HepG2 (cell line): ENCODE measurements at regions not wholly inside any gene's neighbourhood (a gene's known extent, or its start where the extent isn't known, plus 50 kb on each side); places are given as distances from the start of the nearest gene placed in this dataset.

Experiments
- ATAC-seq: fragments of 200-7000 bp; cut with Tn5 transposase; 3 replicates; pipeline ENCODE4 v1.9.1; 2020; ENCODE audit warnings: mild to moderate bottlenecking, moderate library complexity
- BruUV-seq: library from RNA; stranded (reverse); fragments of 400-500 nt; replicated peaks from 2 replicates; lab custom pipeline; 2021; lab: Mats Ljungman, UMichigan
- CTCF ChIA-PET: fragments of 300-600 bp; formaldehyde crosslinking; extraction: SDS; loops from one replicate; lab custom pipeline; 2021; ENCODE audit warnings: low total read pairs, inconsistent platforms, low intra/inter-chr PET ratio; lab: Yijun Ruan, JAX
- POLR2A ChIA-PET: fragments of 350-600 bp; sonication (Branson Sonifier 250); formaldehyde crosslinking; loops from one replicate; lab custom pipeline; 2020; ENCODE audit warnings: antibody characterized with exemption, inconsistent platforms; lab: Yijun Ruan, JAX
- DNase-seq: peaks from one replicate; pipeline ENCODE4 v3.0.0-alpha.2; 2015; ENCODE audit warnings: low spot score
- FAIRE-seq: peaks from 3 replicates; lab custom pipeline; 2011; peaks lifted over from hg19 to GRCh38; lab: Jason Lieb, UNC
- H2AFZ ChIP-seq: one replicate; pipeline ENCODE4 v1.6.1; 2011; ENCODE audit warnings: low read length, inconsistent platforms
- H3K27ac ChIP-seq: fragments of 300-600 bp; 3 replicates; pipeline ENCODE4 v1.8.0; 2011; ENCODE audit warnings: mixed run types, mild to moderate bottlenecking, mixed read lengths, low read length, inconsistent platforms; ENCODE audit not compliant: insufficient read depth; ENCODE audit errors: extremely low read length
- H3K27me3 ChIP-seq, 2 experiments: fragments of 200-600 bp in 1 of 2; 2 replicates in 1 of 2; 3 replicates in 1 of 2; pipeline versions ENCODE4 v1.6.0 to v1.8.0; 2011; ENCODE audit warnings: low read length in 2 of 2, mild to moderate bottlenecking in 2 of 2, moderate library complexity in 2 of 2, inconsistent platforms in 1 of 2; ENCODE audit not compliant: insufficient read depth in 2 of 2, control insufficient read depth in 1 of 2
- H3K36me3 ChIP-seq, 2 experiments: fragments of 200-600 bp in 1 of 2; replicated peaks in 1 of 2; 2 replicates in 1 of 2; 3 replicates in 1 of 2; pipeline versions ENCODE4 v1.5.1 to v1.8.0; 2011; ENCODE audit warnings: low read length in 2 of 2, inconsistent platforms in 1 of 2; ENCODE audit not compliant: insufficient read depth in 2 of 2, control insufficient read depth in 1 of 2
- H3K4me1 ChIP-seq: 2 replicates; pipeline ENCODE4 v1.5.1; 2012; ENCODE audit warnings: low read length, inconsistent platforms; ENCODE audit not compliant: insufficient read depth
- H3K4me2 ChIP-seq: 2 replicates; pipeline ENCODE4 v1.6.0; 2011; ENCODE audit warnings: low read depth, low read length, inconsistent platforms
- H3K4me3 ChIP-seq, 3 experiments: fragments of 200-600 bp in 1 of 3; sonication (generic), shearing (Covaris generic) in 1 of 3; replicated peaks in 1 of 3; 2 replicates each; pipeline ENCODE4 v1.5.1; 2011 to 2016; ENCODE audit warnings: low read length in 3 of 3, inconsistent platforms in 2 of 3, low read depth in 2 of 3, mild to moderate bottlenecking in 2 of 3, control low read depth in 1 of 3, mixed read lengths in 1 of 3; ENCODE audit not compliant: insufficient read depth in 1 of 3
- H3K79me2 ChIP-seq: one replicate; pipeline ENCODE4 v1.6.1; 2011; ENCODE audit warnings: low read length, inconsistent platforms; ENCODE audit not compliant: insufficient read depth
- H3K9ac ChIP-seq: 2 replicates; pipeline ENCODE4 v1.6.0; 2011; ENCODE audit warnings: mild to moderate bottlenecking, low read depth, low read length, inconsistent platforms; ENCODE audit not compliant: insufficient read depth
- H3K9me3 ChIP-seq: 2 replicates; pipeline ENCODE4 v1.5.1; 2012; ENCODE audit warnings: mild to moderate bottlenecking, low read length
- H4K20me1 ChIP-seq: 2 replicates; pipeline ENCODE4 v1.6.0; 2011; ENCODE audit warnings: inconsistent platforms, mild to moderate bottlenecking, low read length, moderate library complexity; ENCODE audit not compliant: insufficient read depth
- KAT2B ChIP-seq: fragments of 150-350 bp; IDR thresholded peaks from 2 replicates; pipeline ENCODE4 v1.6.1; 2014; ENCODE audit warnings: low read depth, low read length, borderline replicate concordance
- PRDM4 ChIP-seq: sonication (generic); formaldehyde crosslinking; IDR thresholded peaks from 2 replicates; pipeline ENCODE4 v1.9.0; 2021; ENCODE audit warnings: missing genetic modification reagents, borderline replicate concordance
- RARA ChIP-seq: IDR thresholded peaks from 2 replicates; pipeline ENCODE4 v1.6.1; 2016; ENCODE audit warnings: missing genetic modification reagents, missing compliant biosample characterization
- RNF2 ChIP-seq: fragments of 450-650 bp; conservative IDR thresholded peaks from 2 replicates; pipeline ENCODE4 v1.6.1; 2016; ENCODE audit warnings: low read depth
- SAFB2 ChIP-seq: sonication (generic); formaldehyde crosslinking; IDR thresholded peaks from 2 replicates; pipeline ENCODE4 v1.5.1; 2020; ENCODE audit warnings: missing genetic modification reagents, low read depth, mild to moderate bottlenecking, borderline replicate concordance
- SOX13 ChIP-seq, 3 experiments: fragments of 450-650 bp in 1 of 3; sonication (generic) in 1 of 3; formaldehyde crosslinking in 1 of 3; IDR thresholded peaks in 2 of 3; conservative IDR thresholded peaks in 1 of 3; 2 replicates each; pipeline versions ENCODE4 v1.5.0 to v1.6.1; 2016 to 2020; ENCODE audit warnings: antibody characterized with exemption in 1 of 3, mild to moderate bottlenecking in 1 of 3, missing compliant biosample characterization in 1 of 3, missing genetic modification reagents in 1 of 3, moderate library complexity in 1 of 3
- THYN1 ChIP-seq: sonication (generic); formaldehyde crosslinking; IDR thresholded peaks from 2 replicates; pipeline ENCODE4 v1.8.1; 2023; ENCODE audit warnings: low read depth, mild to moderate bottlenecking, moderate library complexity, missing genetic modification reagents, borderline replicate concordance
- ZBTB37 ChIP-seq: sonication (generic); formaldehyde crosslinking; IDR thresholded peaks from 2 replicates; pipeline ENCODE4 v1.4.0; 2020; ENCODE audit warnings: mild to moderate bottlenecking, missing genetic modification reagents
- ZNF20 ChIP-seq: sonication (generic); formaldehyde crosslinking; IDR thresholded peaks from 2 replicates; pipeline ENCODE4 v1.4.0; 2020; ENCODE audit warnings: mild to moderate bottlenecking, moderate library complexity, missing genetic modification reagents
- ZNF275 ChIP-seq: sonication (generic); formaldehyde crosslinking; IDR thresholded peaks from 2 replicates; pipeline ENCODE4 v1.8.0; 2022; ENCODE audit warnings: missing genetic modification reagents, mild to moderate bottlenecking, inconsistent platforms, borderline replicate concordance
- ZNF674 ChIP-seq: sonication (generic); formaldehyde crosslinking; IDR thresholded peaks from 2 replicates; pipeline ENCODE4 v1.5.0; 2020; ENCODE audit warnings: low read depth, mild to moderate bottlenecking, missing genetic modification reagents
- WGBS: methylation state at CpG from one replicate; pipeline ENCODE4 v1.1.6; 2017; ENCODE audit warnings: low lambda C conversion rate; 5-methylcytosine and 5-hydroxymethylcytosine counted together
- in situ Hi-C: cut with HindIII; loops from 2 replicates; pipeline ENCODE4 v1.10.0; 2017; ENCODE audit warnings: low pct_unique_long_range_greater_than_20kb; ENCODE audit not compliant: extremely low pct_ligation_motif_present
- intact Hi-C: fragments of 100-400 bp; cut with micrococcal nuclease; formaldehyde crosslinking; loops from one replicate; pipeline ENCODE4 v1.10.0; 2022; ENCODE audit not compliant: unreplicated experiment

GRCh38 chr17:51508048-51508447 is 247.7 kb downstream of the UTP18 start:
- in situ Hi-C loops, result no loop called here
- no peaks in the 10 kb centered on the region for H3K27me3 ChIP-seq
- no peak for FAIRE-seq

More at GRCh38 chr17:51508048-51508447, 247.7 kb downstream of the UTP18 start:
- H3K36me3 ChIP-seq, result no peaks in the 10 kb centered on the region
- no TSS peak for BruUV-seq
- ChIA-PET CTCF (no interaction called here), POLR2A (no interaction called here)
- H3K4me2 ChIP-seq, result no peak overlapping the region
- no peaks in the 10 kb centered on the region for H3K9me3 ChIP-seq
- intact Hi-C loops, result no loop called here
- no peaks in the 10 kb centered on the region for H3K79me2 ChIP-seq
- H3K4me1 ChIP-seq, result no peaks in the 10 kb centered on the region
- no peak overlapping the region for H3K9ac ChIP-seq
- H2AFZ ChIP-seq, result no peak overlapping the region
- H3K4me3 ChIP-seq, result no peak overlapping the region
- no peak overlapping the region for H3K27ac ChIP-seq
- TF ChIP-seq SAFB2 (no peak), PRDM4 (CRISPR knock-in tag) (no peak), KAT2B (no peak), SOX13 (IDR thresholded peaks at IDR 0.05) (no peak), SOX13 (CRISPR knock-in tag; conservative IDR thresholded peaks at IDR 0.05 in 1 of 2, IDR thresholded peaks at IDR 0.05 in 1 of 2) (no peak), ZNF20 (CRISPR knock-in tag) (no peak), RARA (CRISPR knock-in tag) (no peak), ZNF674 (CRISPR knock-in tag) (no peak), ZNF275 (CRISPR knock-in tag) (no peak), ZBTB37 (CRISPR knock-in tag) (no peak), THYN1 (CRISPR knock-in tag) (no peak), RNF2 (no peak)
- no peaks in the 10 kb centered on the region for H4K20me1 ChIP-seq
- 15% methylated on average over 4 of the region's 4 CpGs for WGBS
- DNase-seq (no peak), ATAC-seq (no peak)
